ENCODE measurements at regions not wholly inside any gene's neighbourhood (a gene's known extent, or its start where the extent isn't known, plus 50 kb on each side); places are given as distances from the start of the nearest gene placed in this dataset.

DNA sequence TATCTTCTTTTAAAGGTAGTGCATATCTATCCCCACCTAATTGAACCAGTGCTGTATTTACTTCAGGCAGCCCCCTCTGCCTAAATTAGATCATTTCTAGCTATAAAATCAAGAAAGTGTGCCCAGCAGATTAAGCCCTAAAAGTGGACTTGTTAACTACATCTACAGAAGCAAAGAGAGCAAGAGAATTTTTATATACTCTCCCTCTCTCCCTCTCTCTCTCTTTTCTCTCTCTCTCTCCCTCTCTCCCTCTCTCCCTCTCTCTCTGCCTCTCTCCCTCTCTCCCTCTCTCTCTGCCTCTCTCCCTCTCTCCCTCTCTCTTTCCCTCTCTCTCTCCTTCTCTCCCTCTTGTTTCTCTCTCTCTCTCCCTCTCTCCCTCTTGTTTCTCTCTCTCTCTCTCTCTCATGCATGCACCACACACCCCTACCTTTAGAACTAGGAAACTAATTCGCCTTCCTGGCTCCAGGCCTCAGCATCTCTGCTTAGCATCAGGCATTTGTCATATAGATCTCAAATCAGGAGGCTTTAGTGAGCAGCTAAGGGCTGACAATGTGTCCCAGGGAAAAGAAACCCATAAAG is 71.4 kb downstream of the FOXA2 start:
- DNase-seq (ENCODE audit: extremely low spot score) = no peak
- ChIA-PET POLR2A (no interaction called here), CTCF (interaction anchor here (1.4 kb wide), 1 partner anchor 12 kb away, joined by 4 read pairs; no protein-coding TSS in a partner anchor)
- TF ChIP-seq, protein P1, sequence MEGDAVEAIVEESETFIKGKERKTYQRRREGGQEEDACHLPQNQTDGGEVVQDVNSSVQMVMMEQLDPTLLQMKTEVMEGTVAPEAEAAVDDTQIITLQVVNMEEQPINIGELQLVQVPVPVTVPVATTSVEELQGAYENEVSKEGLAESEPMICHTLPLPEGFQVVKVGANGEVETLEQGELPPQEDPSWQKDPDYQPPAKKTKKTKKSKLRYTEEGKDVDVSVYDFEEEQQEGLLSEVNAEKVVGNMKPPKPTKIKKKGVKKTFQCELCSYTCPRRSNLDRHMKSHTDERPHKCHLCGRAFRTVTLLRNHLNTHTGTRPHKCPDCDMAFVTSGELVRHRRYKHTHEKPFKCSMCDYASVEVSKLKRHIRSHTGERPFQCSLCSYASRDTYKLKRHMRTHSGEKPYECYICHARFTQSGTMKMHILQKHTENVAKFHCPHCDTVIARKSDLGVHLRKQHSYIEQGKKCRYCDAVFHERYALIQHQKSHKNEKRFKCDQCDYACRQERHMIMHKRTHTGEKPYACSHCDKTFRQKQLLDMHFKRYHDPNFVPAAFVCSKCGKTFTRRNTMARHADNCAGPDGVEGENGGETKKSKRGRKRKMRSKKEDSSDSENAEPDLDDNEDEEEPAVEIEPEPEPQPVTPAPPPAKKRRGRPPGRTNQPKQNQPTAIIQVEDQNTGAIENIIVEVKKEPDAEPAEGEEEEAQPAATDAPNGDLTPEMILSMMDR (IDR thresholded peaks at IDR 0.05; ENCODE audit: control extremely low read depth, extremely low read depth, low read depth, missing control alignments) = no peak

DNA sequence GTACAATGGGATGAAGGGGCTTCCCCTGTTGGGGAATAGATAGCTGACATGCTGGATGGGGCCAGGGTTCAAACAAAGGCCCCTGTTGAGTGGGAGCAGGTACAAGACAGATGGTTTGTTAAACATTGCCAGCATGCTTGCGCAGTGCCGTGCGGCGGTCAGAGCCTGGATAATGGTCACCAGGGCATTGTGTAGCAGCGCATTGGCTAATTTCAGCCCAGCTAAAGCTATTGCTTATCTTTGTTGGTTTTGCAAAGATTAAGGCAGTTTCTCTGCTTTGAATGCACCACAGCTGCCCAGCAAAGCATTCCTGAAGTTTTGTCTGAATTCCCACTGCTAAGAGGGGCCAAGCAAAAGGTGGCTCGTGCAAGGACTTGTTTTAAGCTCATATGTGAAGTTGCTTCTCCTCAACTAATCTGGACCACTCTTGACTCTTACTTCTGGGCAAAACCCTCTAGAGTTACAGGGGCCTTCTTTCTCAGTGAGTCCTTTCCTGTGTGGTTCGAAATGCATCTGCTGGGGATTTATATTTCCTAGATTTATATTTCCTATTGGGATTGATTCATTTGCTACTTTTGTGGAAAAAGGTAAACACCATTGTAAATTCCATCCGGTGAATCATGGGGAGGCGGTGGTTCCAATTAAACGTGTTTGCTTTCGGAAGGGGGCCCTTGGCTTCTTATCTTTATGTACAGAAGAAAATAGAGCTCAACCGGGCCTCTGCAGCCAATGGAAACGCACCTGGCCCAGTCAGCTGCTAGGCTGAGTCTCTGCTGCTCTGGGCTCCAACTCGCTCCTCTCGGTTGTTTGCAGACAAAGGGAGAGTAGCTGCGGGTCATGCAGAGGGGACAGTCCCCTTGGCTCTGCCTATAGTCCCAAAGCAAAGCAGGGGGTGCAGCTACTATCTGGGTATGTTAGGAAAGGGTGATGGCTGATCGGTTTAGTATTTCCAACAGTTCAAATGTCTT is 72.1 kb downstream of the FOXA2 start:
- DNase-seq (ENCODE audit: extremely low spot score) = no peak
- ChIA-PET CTCF (interaction anchor here (1.4 kb wide), 1 partner anchor 11 kb away, joined by 4 read pairs; no protein-coding TSS in a partner anchor), POLR2A (no interaction called here)
- TF ChIP-seq, protein P1 (IDR thresholded peaks at IDR 0.05; ENCODE audit: control extremely low read depth, extremely low read depth, low read depth, missing control alignments) = no peak

DNA sequence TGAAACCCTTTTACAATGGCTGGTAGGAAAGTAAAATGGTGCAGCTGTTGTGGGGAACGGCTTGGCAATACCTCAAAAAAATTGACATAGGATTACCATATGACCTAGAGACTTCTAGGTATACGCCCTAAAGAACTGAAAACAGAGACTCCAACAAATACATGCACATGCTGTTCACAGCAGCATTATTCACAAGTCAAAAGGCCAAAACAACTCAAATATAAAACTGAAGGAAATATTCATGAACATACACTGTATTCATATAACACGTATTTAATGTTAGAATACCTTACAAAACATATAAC is 74.6 kb downstream of the FOXA2 start:
- DNase-seq (ENCODE audit: extremely low spot score) = no peak
- ChIA-PET POLR2A (no interaction called here), CTCF (no interaction called here)
- TF ChIP-seq, protein P1 (IDR thresholded peaks at IDR 0.05; ENCODE audit: control extremely low read depth, extremely low read depth, low read depth, missing control alignments) = no peak

DNA sequence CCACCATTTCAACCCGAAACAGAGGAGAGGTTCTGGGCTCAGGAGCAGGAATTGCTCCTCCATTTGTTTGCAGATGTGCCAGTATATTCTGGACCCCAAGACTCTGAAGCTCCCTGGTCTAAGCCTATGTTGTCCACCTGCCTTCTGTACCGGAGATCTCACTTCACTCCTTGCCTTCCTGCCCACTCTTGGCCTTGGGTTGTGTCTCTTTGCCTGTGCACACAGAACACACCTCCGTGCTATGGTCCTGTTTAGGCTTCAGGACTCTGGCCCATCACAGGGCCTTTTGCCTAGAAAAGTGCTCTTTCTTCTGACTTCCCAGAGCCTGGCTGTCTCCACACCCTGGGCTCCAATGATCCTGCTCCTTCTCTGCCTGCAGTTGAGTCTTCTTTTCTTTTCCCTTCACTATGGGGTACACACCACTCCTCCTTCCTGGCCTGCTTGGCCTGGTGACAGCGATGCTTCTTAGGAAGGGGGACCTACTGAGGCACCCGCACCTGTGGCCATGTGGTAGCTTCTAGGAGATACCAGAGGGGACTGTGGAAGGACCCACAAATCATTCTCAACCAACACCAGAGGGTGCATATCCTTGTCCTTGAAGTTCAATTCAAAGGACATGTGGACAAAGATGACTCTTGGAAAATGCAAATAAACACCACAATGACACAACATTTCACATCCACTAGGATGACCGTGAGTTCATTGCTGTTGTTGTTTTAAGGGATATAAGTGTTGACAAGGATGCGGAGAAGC is 75.1 kb downstream of the FOXA2 start:
- CTCF ChIA-PET = no interaction called here
- DNase-seq (ENCODE audit: extremely low spot score) = no peak
- POLR2A ChIA-PET = no interaction called here
- TF ChIP-seq, protein P1 (IDR thresholded peaks at IDR 0.05; ENCODE audit: control extremely low read depth, extremely low read depth, low read depth, missing control alignments) = no peak

DNA sequence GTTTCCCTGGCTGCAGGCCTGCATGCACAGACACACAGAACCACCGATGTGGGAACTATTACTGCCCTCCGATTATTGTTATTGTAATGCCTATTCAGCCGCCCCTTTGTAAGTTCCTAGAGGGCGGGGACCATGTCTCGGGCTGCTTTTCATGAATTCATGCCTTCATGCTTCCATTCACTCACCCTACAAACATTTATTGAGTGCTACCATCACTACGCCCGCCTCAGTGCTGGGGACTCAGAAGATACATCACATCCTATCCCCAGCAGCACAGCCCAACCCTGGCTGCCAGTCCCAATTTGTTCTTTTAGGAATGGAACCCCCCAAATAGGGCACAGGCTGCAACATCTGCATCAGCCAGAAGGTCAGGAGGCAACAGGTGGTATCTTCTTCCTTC is 75.9 kb downstream of the FOXA2 start:
- CTCF ChIA-PET = interaction anchor here (1.1 kb wide), 1 partner anchor 24 kb away, joined by 3 read pairs; no protein-coding TSS in a partner anchor
- no peak for DNase-seq (ENCODE audit: extremely low spot score)

More for the DNA sequence above, 75.9 kb downstream of the FOXA2 start:
- POLR2A ChIA-PET = no interaction called here
- TF ChIP-seq, protein P1 (IDR thresholded peaks at IDR 0.05; ENCODE audit: control extremely low read depth, extremely low read depth, low read depth, missing control alignments) = no peak

Measured in GM10248 (cell line).